IMR-90 (cell line): ENCODE measurements at regions not wholly inside any gene's neighbourhood (a gene's known extent, or its start where the extent isn't known, plus 50 kb on each side); places are given as distances from the start of the nearest gene placed in this dataset.
A peak's percentile ranks its signal among the peaks of the same experiment; 100 is the strongest.

Source experiments
- ATAC-seq: fragments of 200-7000 bp; cut with Tn5 transposase; 2 replicates; pipeline ENCODE4 v1.9.1; 2020; ENCODE audit warnings: low read depth, mild to moderate bottlenecking, moderate library complexity
- BruUV-seq: library from RNA; stranded (reverse); fragments of 400-500 nt; replicated peaks from 2 replicates; lab custom pipeline; 2021; lab: Mats Ljungman, UMichigan
- CTCF ChIA-PET: fragments of 300-600 bp; formaldehyde crosslinking; extraction: SDS; loops from one replicate; lab custom pipeline; 2021; ENCODE audit warnings: antibody characterized with exemption; lab: Yijun Ruan, JAX
- POLR2A ChIA-PET: fragments of 300-600 bp; sonication (Branson Sonifier 250); formaldehyde crosslinking; loops from one replicate; lab custom pipeline; 2022; ENCODE audit warnings: antibody characterized with exemption; ENCODE audit not compliant: unreplicated experiment; lab: Charles Lee
- DNase-seq: peaks from one replicate; pipeline ENCODE4 v3.0.0; 2013
- H2AFZ ChIP-seq: replicated peaks from 2 replicates; pipeline ENCODE3; 2013; ENCODE audit warnings: low read length, mild to moderate bottlenecking; ENCODE audit not compliant: poor library complexity
- H2AK5ac ChIP-seq: 2 replicates; pipeline ENCODE4 v1.6.1; 2013; ENCODE audit warnings: low read depth, low read length, inconsistent platforms
- H2AK9ac ChIP-seq: replicated peaks from 2 replicates; pipeline ENCODE3; 2013; ENCODE audit warnings: mild to moderate bottlenecking, low read depth, low read length, moderate library complexity; ENCODE audit not compliant: poor library complexity
- H2BK120ac ChIP-seq: 2 replicates; pipeline ENCODE4 v1.6.1; 2013; ENCODE audit warnings: low read depth, low read length, inconsistent platforms
- H2BK15ac ChIP-seq: 3 replicates; pipeline ENCODE4 v1.6.1; 2013; ENCODE audit warnings: low read depth, low read length, inconsistent platforms
- H2BK20ac ChIP-seq: 2 replicates; pipeline ENCODE4 v1.6.1; 2013; ENCODE audit warnings: low read depth, mild to moderate bottlenecking, inconsistent platforms, low read length, moderate library complexity
- H2BK5ac ChIP-seq: 2 replicates; pipeline ENCODE4 v1.6.1; 2013; ENCODE audit warnings: mild to moderate bottlenecking, low read depth, low read length, inconsistent platforms; ENCODE audit not compliant: poor library complexity, severe bottlenecking
- H3K14ac ChIP-seq: replicated peaks from 2 replicates; pipeline ENCODE4 v1.6.1; 2013; ENCODE audit warnings: low read depth, low read length, inconsistent platforms
- H3K18ac ChIP-seq: 2 replicates; pipeline ENCODE4 v1.6.1; 2013; ENCODE audit warnings: low read depth, low read length, control low read depth
- H3K23ac ChIP-seq: 2 replicates; pipeline ENCODE4 v1.6.1; 2013; ENCODE audit warnings: low read depth, low read length, inconsistent platforms
- H3K27ac ChIP-seq: 2 replicates; pipeline ENCODE4 v1.5.1; 2013; ENCODE audit warnings: mild to moderate bottlenecking, control low read depth, low read length; ENCODE audit not compliant: insufficient read depth
- H3K27me3 ChIP-seq: 2 replicates; pipeline ENCODE4 v1.6.1; 2013; ENCODE audit warnings: low read length; ENCODE audit not compliant: control insufficient read depth, insufficient read depth
- H3K36me3 ChIP-seq: 2 replicates; pipeline ENCODE4 v1.6.1; 2013; ENCODE audit warnings: low read length, mixed read lengths; ENCODE audit not compliant: control insufficient read depth, insufficient read depth
- H3K4ac ChIP-seq: 2 replicates; pipeline ENCODE4 v1.6.1; 2013; ENCODE audit warnings: low read depth, low read length, inconsistent platforms
- H3K4me1 ChIP-seq: 2 replicates; pipeline ENCODE4 v1.6.1; 2013; ENCODE audit warnings: low read length, mixed read lengths; ENCODE audit not compliant: control insufficient read depth, insufficient read depth
- H3K4me2 ChIP-seq: 2 replicates; pipeline ENCODE4 v1.6.1; 2013; ENCODE audit warnings: low read depth, mild to moderate bottlenecking, control low read depth, low read length, moderate library complexity
- H3K4me3 ChIP-seq: 2 replicates; pipeline ENCODE4 v1.5.1; 2013; ENCODE audit warnings: low read depth, mild to moderate bottlenecking, control low read depth, low read length, moderate library complexity; ENCODE audit not compliant: insufficient read depth
- H3K56ac ChIP-seq: 2 replicates; pipeline ENCODE4 v1.6.1; 2013; ENCODE audit warnings: low read length, inconsistent platforms; ENCODE audit not compliant: insufficient read depth; ENCODE audit errors: extremely low read depth
- H3K79me1 ChIP-seq, 2 experiments: 2 replicates each; pipeline ENCODE4 v1.6.1; 2013; ENCODE audit warnings: low read length in 2 of 2, inconsistent platforms in 1 of 2, low read depth in 1 of 2
- H3K9ac ChIP-seq: 2 replicates; pipeline ENCODE4 v1.6.1; 2013; ENCODE audit warnings: low read depth, low read length, control low read depth
- H3K9me1 ChIP-seq: 2 replicates; pipeline ENCODE4 v1.6.1; 2013; ENCODE audit warnings: low read length, inconsistent platforms; ENCODE audit not compliant: insufficient read depth
- H3K9me3 ChIP-seq: 2 replicates; pipeline ENCODE4 v1.6.1; 2013; ENCODE audit warnings: low read length; ENCODE audit not compliant: control insufficient read depth, insufficient read depth
- H4K20me1 ChIP-seq: 2 replicates; pipeline ENCODE4 v1.6.1; 2013; ENCODE audit warnings: low read length, inconsistent platforms; ENCODE audit not compliant: insufficient read depth
- H4K5ac ChIP-seq: 2 replicates; pipeline ENCODE4 v1.6.1; 2013; ENCODE audit warnings: mild to moderate bottlenecking, low read depth, low read length, control low read depth
- H4K8ac ChIP-seq, 2 experiments: 2 replicates each; pipeline ENCODE4 v1.6.1; 2013; ENCODE audit warnings: low read depth in 2 of 2, low read length in 2 of 2, control low read depth in 1 of 2, inconsistent platforms in 1 of 2
- H4K91ac ChIP-seq: 2 replicates; pipeline ENCODE4 v1.6.1; 2013; ENCODE audit warnings: low read depth, low read length, inconsistent platforms; ENCODE audit not compliant: insufficient read depth
- BHLHE40 ChIP-seq: fragments of 150-350 bp; IDR thresholded peaks from 2 replicates; pipeline ENCODE4 v1.6.1; 2016; ENCODE audit warnings: mild to moderate bottlenecking, low read depth, low read length
- CTCF ChIP-seq: conservative IDR thresholded peaks from 2 replicates; pipeline ENCODE4 v1.5.1; 2012; ENCODE audit warnings: mild to moderate bottlenecking, low read depth, low read length, improper control_type of control experiment
- WGBS, 2 experiments: methylation state at CpG; one replicate each; pipeline versions ENCODE4 v1.1.5 to v1.1.7; 2013; ENCODE audit warnings: missing lambda C conversion rate in 2 of 2; ENCODE audit not compliant: insufficient read length in 1 of 2; ENCODE audit errors: extremely low coverage in 2 of 2; 5-methylcytosine and 5-hydroxymethylcytosine counted together
- dilution Hi-C: fragments of 300-500 bp; cut with HindIII; formaldehyde crosslinking; loops from one replicate; pipeline ENCODE4 v1.14.3; 2018; ENCODE audit warnings: low sequenced_read_pairs; ENCODE audit not compliant: unreplicated experiment
- in situ Hi-C: fragments of 300-500 bp; cut with MboI; formaldehyde crosslinking; loops from 3 replicates; pipeline ENCODE4 v1.14.3; 2019; ENCODE audit warnings: low sequenced_read_pairs, inconsistent platforms, mixed read lengths
- intact Hi-C: fragments of 100-400 bp; cut with micrococcal nuclease; formaldehyde crosslinking; loops from 2 replicates; pipeline ENCODE4 v1.10.0; 2022

- WGBS, 2 experiments: 100% methylated on average over 3 of the region's 7 CpGs; no CpG with 5 or more reads in 1 of the 2 experiments
- CTCF ChIA-PET: interaction anchor here (3.6 kb wide), 1 partner anchor 115 kb away, joined by 25 read pairs; no protein-coding TSS in a partner anchor
Observed at GRCh38 chr6:157758516-157759023, 64.5 kb upstream of the SNX9 start.

More at GRCh38 chr6:157758516-157759023, 64.5 kb upstream of the SNX9 start:
- peaks cover 26% of the 10 kb centered on the region for H3K4me1 ChIP-seq
- no peak for ATAC-seq
- H2AFZ ChIP-seq: peak overlapping the region; percentile 35
- H2BK120ac ChIP-seq: peak overlapping the region; percentile 9; the same call in 1 of the 2 replicates
- peaks cover 22% of the 10 kb centered on the region for H3K9me1 ChIP-seq
- intact Hi-C loops (loop anchor here (10.0 kb wide), 1 partner anchor 94 kb away; no protein-coding TSS in a partner anchor), in situ Hi-C loops (loop anchor here (5.0 kb wide), 3 partner anchors 64 to 314 kb away; partner anchors contain the start of gene SNX9), dilution Hi-C loops (no loop called here)
- no peak overlapping the region for H3K23ac ChIP-seq
- H3K79me1 ChIP-seq: peaks cover 0 to 11% of the 10 kb centered on the region in 2 experiments; a peak in 2 of 4 replicates
- no peak overlapping the region for H4K8ac ChIP-seq
- no peak for TF ChIP-seq CTCF
- TF ChIP-seq BHLHE40: no peak
- no peak overlapping the region for H3K9ac ChIP-seq
- H2BK20ac ChIP-seq: 0 out of 2 replicates have a peak overlapping the region, but pooled peaks have one; percentile 40
- no peak overlapping the region for H4K5ac ChIP-seq
- H2BK15ac ChIP-seq: no peak overlapping the region; the same call in 2 of the 3 replicates
- no peak overlapping the region for H3K4me3 ChIP-seq
- no peak for DNase-seq
- no peak overlapping the region for H2AK9ac ChIP-seq
- POLR2A ChIA-PET: no interaction called here
- H3K27ac ChIP-seq: no peak overlapping the region
- no peak overlapping the region for H3K4me2 ChIP-seq
- no peaks in the 10 kb centered on the region for H3K36me3 ChIP-seq
- no peak overlapping the region for H3K56ac ChIP-seq
- H3K14ac ChIP-seq: no peak overlapping the region
- H3K18ac ChIP-seq: no peak overlapping the region
- no peak overlapping the region for H2BK5ac ChIP-seq
- peaks cover 3% of the 10 kb centered on the region; the same call in 1 of the 2 replicates for H4K20me1 ChIP-seq
- no peaks in the 10 kb centered on the region; the same call in 1 of the 2 replicates for H3K27me3 ChIP-seq
- peak overlapping the region; percentile 88 for H2AK5ac ChIP-seq
- peak overlapping the region; percentile 53; the same call in 1 of the 2 replicates for H4K91ac ChIP-seq
- no peaks in the 10 kb centered on the region for H3K9me3 ChIP-seq
- peak overlapping the region; percentile 63 for H3K4ac ChIP-seq
- no TSS peak for BruUV-seq
